T-helper 22 cell (primary cell): ENCODE measurements at regions not wholly inside any gene's neighbourhood (a gene's known extent, or its start where the extent isn't known, plus 50 kb on each side); places are given as distances from the start of the nearest gene placed in this dataset.
"Not testable (repeated sequence)": the region's sequence is repeated elsewhere in the genome, so short reads cannot be mapped to it uniquely, and the experiment has no call there.

Experiments used
- DNase-seq: peaks from one replicate; pipeline ENCODE4 v3.0.0-alpha.2; 2020; ENCODE audit warnings: low read depth

GRCh38 chrX:151042842-151043241, 59.7 kb downstream of the HMGB3 start:
- DNase-seq = no peak

GRCh38 chrX:151066373-151066772, 83.2 kb downstream of the HMGB3 start:
- not testable (repeated sequence) for DNase-seq

- DNase-seq = no peak
Measured at GRCh38 chrX:151073767-151074166, 90.6 kb downstream of the HMGB3 start.

GRCh38 chrX:151081016-151081415, 95.4 kb upstream of the GPR50 start:
- DNase-seq = no peak

- peak; percentile 1 for DNase-seq
Measured at GRCh38 chrX:151082077-151082948, 94.1 kb upstream of the GPR50 start.

- no peak for DNase-seq
Measured at GRCh38 chrX:151084454-151084853, 91.9 kb upstream of the GPR50 start.

GRCh38 chrX:151085207-151085606, 91.2 kb upstream of the GPR50 start:
- no peak for DNase-seq

GRCh38 chrX:151088221-151088620, 88.2 kb upstream of the GPR50 start:
- no peak for DNase-seq

GRCh38 chrX:151099001-151099400, 77.4 kb upstream of the GPR50 start:
- no peak for DNase-seq

- DNase-seq = no peak
Measured at GRCh38 chrX:151100799-151101198, 75.6 kb upstream of the GPR50 start.

GRCh38 chrX:151113200-151113599, 63.2 kb upstream of the GPR50 start:
- DNase-seq = not testable (repeated sequence)
